H1 (cell line): ENCODE measurements at regions not wholly inside any gene's neighbourhood (a gene's known extent, or its start where the extent isn't known, plus 50 kb on each side); places are given as distances from the start of the nearest gene placed in this dataset.

ENCODE experiments used
- CTCF ChIP-seq, 3 experiments: IDR thresholded peaks; 1 replicate in 2 of 3; 2 replicates in 1 of 3; pipeline versions ENCODE4 v1.5.1 to v1.6.1; 2011; ENCODE audit warnings: low read length in 3 of 3, mild to moderate bottlenecking in 3 of 3, inconsistent platforms in 2 of 3, low read depth in 1 of 3, moderate library complexity in 1 of 3; ENCODE audit not compliant: insufficient read depth in 1 of 3; ENCODE audit errors: control extremely low read depth in 1 of 3
- EZH2 ChIP-seq: fragments of 200-600 bp; sonication (generic); IDR thresholded peaks from 2 replicates; pipeline ENCODE4 v1.7.1; 2012; ENCODE audit warnings: low read depth, mild to moderate bottlenecking, moderate library complexity, low read length, inconsistent platforms; ENCODE audit not compliant: severe bottlenecking
- GABPA ChIP-seq: IDR thresholded peaks from 2 replicates; pipeline ENCODE4 v1.6.1; 2011; ENCODE audit warnings: mild to moderate bottlenecking, low read length, moderate library complexity, borderline replicate concordance; ENCODE audit not compliant: insufficient read depth
- GTF2F1 ChIP-seq: IDR thresholded peaks from 2 replicates; pipeline ENCODE4 v1.6.1; 2012; ENCODE audit warnings: low read depth, low read length, improper control_type of control experiment, borderline replicate concordance
- KDM1A ChIP-seq: fragments of 200-600, 300-600 bp; sonication (generic); IDR thresholded peaks from 2 replicates; pipeline ENCODE4 v1.7.1; 2016; ENCODE audit warnings: mild to moderate bottlenecking, low read length, borderline replicate concordance
- POLR2A ChIP-seq, 2 experiments: IDR thresholded peaks; 1 replicate in 1 of 2; 2 replicates in 1 of 2; pipeline ENCODE4 v1.6.1; 2011; ENCODE audit warnings: low read depth in 2 of 2, low read length in 2 of 2, mild to moderate bottlenecking in 2 of 2; ENCODE audit errors: control extremely low read depth in 1 of 2
- TBP ChIP-seq: IDR thresholded peaks from 2 replicates; pipeline ENCODE4 v1.6.1; 2011; ENCODE audit warnings: low read depth, low read length, improper control_type of control experiment
- YY1 ChIP-seq: IDR thresholded peaks from 2 replicates; pipeline ENCODE4 v1.6.1; 2011; ENCODE audit warnings: low read depth, mild to moderate bottlenecking, low read length

DNA sequence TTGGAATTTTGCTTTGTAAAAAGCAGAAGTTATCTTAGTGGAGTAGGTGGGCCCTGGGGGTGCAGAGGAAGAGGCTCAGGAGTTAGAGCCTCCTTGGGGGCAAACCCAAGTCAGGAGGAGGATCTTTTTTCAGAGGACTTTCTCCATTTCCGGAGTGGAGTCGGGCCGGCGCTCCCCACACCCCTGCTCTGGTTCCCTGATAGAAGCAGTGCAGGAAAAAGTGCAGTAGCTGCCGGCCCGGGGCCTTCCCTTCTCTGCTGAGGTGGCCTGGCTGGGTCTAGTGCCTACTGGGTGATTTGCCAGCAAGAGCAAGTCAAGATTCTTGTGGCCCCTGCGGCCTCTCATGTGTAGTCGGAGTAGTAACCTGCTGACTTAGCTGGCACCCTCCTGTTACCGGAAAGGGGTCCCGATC lies 124.2 kb upstream of the HS6ST1 start:
- no peak for TF ChIP-seq POLR2A (IDR thresholded peaks at IDR 0.05; ENCODE audit: control extremely low read depth in 1 of 2, low read depth in 2 of 2, low read length in 2 of 2)
- no peak for TF ChIP-seq TBP
- no peak for TF ChIP-seq GTF2F1
- no peak for TF ChIP-seq CTCF (IDR thresholded peaks at IDR 0.05; ENCODE audit: control extremely low read depth in 1 of 3, insufficient read depth in 1 of 3, low read depth in 1 of 3, low read length in 3 of 3)
- no peak for TF ChIP-seq GABPA
- TF ChIP-seq KDM1A: no peak
- no peak for TF ChIP-seq YY1
- no peak for TF ChIP-seq EZH2
